Sigmoid colon (tissue), 6 donors: ENCODE measurements at regions not wholly inside any gene's neighbourhood (a gene's known extent, or its start where the extent isn't known, plus 50 kb on each side); places are given as distances from the start of the nearest gene placed in this dataset.

Experiments used
- DNase-seq: peaks from one replicate; pipeline ENCODE4 v3.0.0-alpha.2; 2019
- H3K27ac ChIP-seq, 4 donors: fragments of 200-600 bp; sonication (generic); one replicate each; pipeline ENCODE4 v1.5.1; 2016 to 2019; ENCODE audit warnings: mild to moderate bottlenecking in 1 of 4
- H3K27me3 ChIP-seq, 3 donors: fragments of 200-600 bp; sonication (generic); one replicate each; pipeline ENCODE4 v1.5.1; 2019; ENCODE audit warnings: mild to moderate bottlenecking in 1 of 3
- H3K36me3 ChIP-seq, 4 donors: fragments of 200-600 bp; sonication (generic); one replicate each; pipeline ENCODE4 v1.5.1; 2016 to 2019
- H3K4me1 ChIP-seq, 4 donors: fragments of 200-600 bp; sonication (generic); one replicate each; pipeline ENCODE4 v1.5.1; 2017 to 2019
- H3K4me3 ChIP-seq, 4 donors: fragments of 200-600 bp; sonication (generic); one replicate each; pipeline ENCODE4 v1.5.1; 2017 to 2019; ENCODE audit warnings: mild to moderate bottlenecking in 2 of 4, moderate library complexity in 1 of 4
- H3K9me3 ChIP-seq, 4 donors: fragments of 200-600 bp in 3 of 4; sonication (generic) in 3 of 4; one replicate each; pipeline versions ENCODE4 v1.5.1 to v1.6.1; 2013 to 2019
- CTCF ChIP-seq, 4 experiments: fragments of 450-650 bp in 3 of 4; fragments of 200-600 bp in 1 of 4; IDR thresholded peaks; one replicate each; pipeline ENCODE4 v1.5.1; 2016 to 2019; ENCODE audit warnings: antibody characterized with exemption in 4 of 4, mild to moderate bottlenecking in 3 of 4, moderate library complexity in 2 of 4
- EP300 ChIP-seq, 4 donors: sonication (generic); formaldehyde crosslinking; IDR thresholded peaks; one replicate each; pipeline ENCODE4 v1.6.1; 2017; ENCODE audit warnings: antibody characterized with exemption in 4 of 4
- POLR2A ChIP-seq, 2 donors: fragments of 450-650 bp; IDR thresholded peaks; one replicate each; pipeline ENCODE4 v1.6.1; 2016; ENCODE audit warnings: antibody characterized with exemption in 2 of 2, mild to moderate bottlenecking in 2 of 2, moderate library complexity in 2 of 2
- POLR2AphosphoS5 ChIP-seq, 4 donors: sonication (generic); formaldehyde crosslinking; IDR thresholded peaks; one replicate each; pipeline ENCODE4 v1.6.1; 2017; ENCODE audit warnings: antibody characterized with exemption in 4 of 4
- WGBS, 2 donors: extraction: QIAGEN DNeasy Blood & Tissue Kit; methylation state at CpG; one replicate each; pipeline ENCODE4 v1.1.7; 2013; 5-methylcytosine and 5-hydroxymethylcytosine counted together
- intact Hi-C: fragments of 100-400 bp; cut with DNase I; formaldehyde crosslinking; loops from one replicate; pipeline ENCODE4 v1.15.1; 2023
- donor health status: healthy with polysubstance abuse.
- donor health status: healthy.

- TF ChIP-seq EP300 (IDR thresholded peaks at IDR 0.05) (no peak), CTCF (IDR thresholded peaks at IDR 0.05) (no peak), POLR2AphosphoS5 (IDR thresholded peaks at IDR 0.05) (no peak)
Observed at GRCh38 chr7:118580743-118581382, 356.4 kb downstream of the ANKRD7 start.

DNA sequence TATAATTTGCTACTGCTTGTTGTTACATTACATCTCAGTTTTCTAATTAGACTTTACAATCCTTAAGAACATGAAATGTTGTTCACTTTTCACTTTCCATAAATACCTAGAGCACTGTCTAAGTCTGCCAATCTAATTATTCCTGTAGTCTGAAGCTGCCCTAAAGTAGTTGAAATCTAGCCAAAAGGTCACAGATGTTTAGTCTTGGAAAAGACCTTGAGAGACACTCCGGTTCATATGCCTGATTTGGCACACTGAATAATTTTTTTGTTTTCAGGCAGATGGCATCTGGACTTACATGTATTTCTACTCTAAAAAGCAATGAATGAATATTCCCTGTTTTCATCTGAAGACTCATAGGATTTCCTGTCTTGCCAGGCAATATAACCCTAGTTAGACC is 359.1 kb downstream of the ANKRD7 start:
- TF ChIP-seq POLR2A (IDR thresholded peaks at IDR 0.05): no peak
- no peak for TF ChIP-seq EP300 (IDR thresholded peaks at IDR 0.05)
- TF ChIP-seq CTCF (IDR thresholded peaks at IDR 0.05): no peak
- TF ChIP-seq POLR2AphosphoS5 (IDR thresholded peaks at IDR 0.05): no peak
- H3K4me3 ChIP-seq: no peak overlapping the region
- H3K36me3 ChIP-seq: no peaks in the 10 kb centered on the region
- H3K9me3 ChIP-seq: no peaks in the 10 kb centered on the region
- intact Hi-C loops: no loop called here
- no peak for DNase-seq
- no peak overlapping the region for H3K27ac ChIP-seq
- H3K4me1 ChIP-seq: no peaks in the 10 kb centered on the region
- no peaks in the 10 kb centered on the region for H3K27me3 ChIP-seq
- 53 to 76% methylated on average over 1 of the region's 1 CpG for WGBS, 2 donors

More at GRCh38 chr7:118580743-118581382, 356.4 kb downstream of the ANKRD7 start:
- Histone ChIP-seq H3K36me3 (no peaks in the 10 kb centered on the region), H3K4me3 (no peak overlapping the region), H3K27ac (no peak overlapping the region), H3K4me1 (no peaks in the 10 kb centered on the region), H3K9me3 (no peaks in the 10 kb centered on the region), H3K27me3 (no peaks in the 10 kb centered on the region)
- 63% methylated on average over 3 of the region's 3 CpGs for WGBS, 2 donors
- intact Hi-C loops: no loop called here
- no peak for DNase-seq

DNA sequence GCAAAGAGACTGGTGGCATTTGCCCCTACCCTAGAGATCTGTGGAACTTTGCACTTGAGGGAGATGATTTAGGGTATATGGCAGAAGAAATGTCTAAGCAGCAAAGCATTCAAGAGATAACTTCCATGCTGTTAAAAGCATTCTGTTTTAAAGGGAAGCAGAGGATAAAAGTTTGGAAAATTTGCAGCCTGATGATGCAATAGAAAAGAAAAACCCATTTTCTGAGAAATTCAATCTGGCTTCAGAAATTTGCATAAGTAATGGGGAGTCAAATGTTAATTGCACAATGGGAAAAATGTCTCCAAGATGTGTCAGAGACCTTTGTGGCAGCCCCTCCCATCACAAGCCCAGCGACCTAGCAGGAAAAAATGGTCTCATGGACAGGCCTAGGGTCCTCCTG is 361.7 kb downstream of the ANKRD7 start:
- no peak overlapping the region for H3K4me3 ChIP-seq
- H3K36me3 ChIP-seq: no peaks in the 10 kb centered on the region
- H3K27me3 ChIP-seq: no peaks in the 10 kb centered on the region
- no peak overlapping the region for H3K27ac ChIP-seq
- no peaks in the 10 kb centered on the region for H3K9me3 ChIP-seq
- 54 to 80% methylated on average over 1 of the region's 1 CpG for WGBS, 2 donors
- intact Hi-C loops: no loop called here
- H3K4me1 ChIP-seq: no peaks in the 10 kb centered on the region
- TF ChIP-seq CTCF (IDR thresholded peaks at IDR 0.05): no peak
- TF ChIP-seq POLR2A (IDR thresholded peaks at IDR 0.05): no peak
- TF ChIP-seq EP300 (IDR thresholded peaks at IDR 0.05): no peak
- no peak for TF ChIP-seq POLR2AphosphoS5 (IDR thresholded peaks at IDR 0.05)
- DNase-seq: no peak

GRCh38 chr7:118590107-118590506 is 365.6 kb downstream of the ANKRD7 start:
- TF ChIP-seq EP300 (IDR thresholded peaks at IDR 0.05): no peak
- no peak for TF ChIP-seq CTCF (IDR thresholded peaks at IDR 0.05)
- TF ChIP-seq POLR2AphosphoS5 (IDR thresholded peaks at IDR 0.05): no peak
- no peak for TF ChIP-seq POLR2A (IDR thresholded peaks at IDR 0.05)
- Histone ChIP-seq H3K36me3 (no peaks in the 10 kb centered on the region), H3K4me3 (no peak overlapping the region), H3K4me1 (no peaks in the 10 kb centered on the region), H3K27ac (no peak overlapping the region), H3K9me3 (no peaks in the 10 kb centered on the region), H3K27me3 (no peaks in the 10 kb centered on the region)
- intact Hi-C loops: no loop called here
- no peak for DNase-seq
- 60 to 65% methylated on average over 2 of the region's 2 CpGs for WGBS, 2 donors

GRCh38 chr7:118602090-118602489 is 377.6 kb downstream of the ANKRD7 start:
- Histone ChIP-seq H3K27me3 (no peaks in the 10 kb centered on the region), H3K4me1 (no peaks in the 10 kb centered on the region), H3K9me3 (no peaks in the 10 kb centered on the region), H3K4me3 (no peak overlapping the region), H3K36me3 (no peaks in the 10 kb centered on the region), H3K27ac (no peak overlapping the region)
- TF ChIP-seq POLR2A (IDR thresholded peaks at IDR 0.05) (no peak), CTCF (IDR thresholded peaks at IDR 0.05) (no peak), POLR2AphosphoS5 (IDR thresholded peaks at IDR 0.05) (no peak), EP300 (IDR thresholded peaks at IDR 0.05) (no peak)
- DNase-seq: no peak
- intact Hi-C loops: no loop called here
